IPS DF 6.9 (cell line): ENCODE measurements at regions not wholly inside any gene's neighbourhood (a gene's known extent, or its start where the extent isn't known, plus 50 kb on each side); places are given as distances from the start of the nearest gene placed in this dataset.

Experiments
- DNase-seq: peaks from one replicate; pipeline ENCODE4 v3.0.0-alpha.2; 2013; ENCODE audit warnings: low read depth, low spot score
- H3K27ac ChIP-seq: one replicate; pipeline ENCODE4 v1.5.1; 2013; ENCODE audit warnings: low read length, control low read depth
- H3K27me3 ChIP-seq: 2 replicates; pipeline ENCODE4 v1.6.1; 2013; ENCODE audit warnings: mild to moderate bottlenecking, low read length; ENCODE audit not compliant: control insufficient read depth, insufficient read depth
- H3K36me3 ChIP-seq: 2 replicates; pipeline ENCODE4 v1.6.1; 2013; ENCODE audit warnings: low read length; ENCODE audit not compliant: control insufficient read depth, insufficient read depth
- H3K4me1 ChIP-seq: 2 replicates; pipeline ENCODE4 v1.6.1; 2013; ENCODE audit warnings: low read length; ENCODE audit not compliant: control insufficient read depth, insufficient read depth
- H3K4me3 ChIP-seq: 2 replicates; pipeline ENCODE4 v1.5.1; 2013; ENCODE audit warnings: mild to moderate bottlenecking, low read length
- H3K9me3 ChIP-seq: 2 replicates; pipeline ENCODE4 v1.6.1; 2013; ENCODE audit warnings: low read length, inconsistent platforms; ENCODE audit not compliant: control insufficient read depth, insufficient read depth
- WGBS: extraction: QIAGEN DNeasy Blood & Tissue Kit; methylation state at CpG from one replicate; pipeline ENCODE4 v1.1.7; 2013; ENCODE audit warnings: mixed read lengths, missing lambda C conversion rate; ENCODE audit not compliant: insufficient read length, insufficient coverage; 5-methylcytosine and 5-hydroxymethylcytosine counted together

DNA sequence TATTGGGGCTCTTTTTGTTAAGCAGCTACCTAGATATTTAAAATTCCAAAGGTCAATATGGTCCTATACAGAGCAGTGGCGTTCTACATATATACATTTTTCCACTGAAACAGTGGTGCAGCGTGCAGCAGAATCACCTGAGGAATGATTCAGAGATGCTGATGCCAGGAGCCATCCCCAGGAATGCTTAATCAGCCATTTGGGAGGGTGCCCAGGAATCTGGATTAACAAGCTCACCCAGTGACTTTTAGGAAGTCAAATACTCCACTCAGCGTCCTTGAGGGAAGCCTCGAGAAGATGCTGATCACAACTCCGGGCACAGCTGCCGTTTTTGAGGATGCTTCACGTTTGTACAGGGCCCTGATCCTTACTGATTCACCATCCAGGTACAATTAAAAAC is 82.6 kb upstream of the ARHGEF3 start:
- H3K36me3 ChIP-seq = no peaks in the 10 kb centered on the region
- WGBS = no CpG with 5 or more reads among the region's 7 CpGs
- H3K9me3 ChIP-seq = no peaks in the 10 kb centered on the region
- no peak overlapping the region for H3K4me3 ChIP-seq
- no peaks in the 10 kb centered on the region for H3K4me1 ChIP-seq
- H3K27ac ChIP-seq = no peak overlapping the region
- no peaks in the 10 kb centered on the region for H3K27me3 ChIP-seq
- no peak for DNase-seq

DNA sequence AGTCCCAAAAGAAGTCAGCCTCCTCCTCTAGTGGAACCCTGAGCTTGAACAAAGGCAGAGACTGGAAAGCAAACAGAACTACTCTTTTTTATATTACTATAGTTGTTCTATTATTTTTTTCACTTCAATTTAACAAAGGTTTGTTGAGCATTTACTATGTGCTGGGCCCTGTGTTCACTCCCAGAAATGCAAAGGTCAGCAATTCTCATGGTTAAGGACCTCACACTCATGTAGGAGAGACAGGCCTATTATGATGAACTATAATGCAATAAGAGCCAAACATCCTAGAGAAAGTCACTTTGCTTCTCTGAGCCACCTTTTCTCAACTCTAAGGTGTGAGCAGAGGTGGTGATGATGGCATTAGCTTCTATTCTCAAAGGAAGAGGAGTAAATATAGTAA is 82.1 kb upstream of the ARHGEF3 start:
- H3K9me3 ChIP-seq = no peaks in the 10 kb centered on the region
- H3K36me3 ChIP-seq = no peaks in the 10 kb centered on the region
- H3K27ac ChIP-seq = no peak overlapping the region
- no peak for DNase-seq
- H3K4me1 ChIP-seq = no peaks in the 10 kb centered on the region
- no peaks in the 10 kb centered on the region for H3K27me3 ChIP-seq
- H3K4me3 ChIP-seq = no peak overlapping the region

DNA sequence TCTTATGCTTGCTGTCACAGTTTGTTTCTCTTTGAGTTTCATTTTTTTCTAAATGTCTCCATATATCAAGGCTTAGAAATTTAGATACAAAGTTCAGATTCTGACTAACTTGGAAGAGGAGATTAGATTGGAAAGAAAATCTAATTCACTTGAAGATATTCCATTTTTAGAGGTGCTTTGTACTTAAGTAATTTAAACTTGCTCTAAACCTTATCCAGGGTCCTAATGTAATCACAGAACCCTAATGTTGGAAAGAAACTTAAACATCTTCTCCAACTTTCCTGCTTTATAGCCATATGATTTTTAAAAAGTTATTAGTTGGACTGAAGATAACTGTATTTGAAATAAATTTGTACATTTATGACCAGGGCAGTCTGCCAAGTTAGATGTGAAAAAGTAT is 81.1 kb upstream of the ARHGEF3 start:
- H3K4me1 ChIP-seq = no peaks in the 10 kb centered on the region
- no peak overlapping the region for H3K4me3 ChIP-seq
- H3K27me3 ChIP-seq = no peaks in the 10 kb centered on the region
- H3K36me3 ChIP-seq = no peaks in the 10 kb centered on the region
- H3K27ac ChIP-seq = no peak overlapping the region
- no peak for DNase-seq
- H3K9me3 ChIP-seq = no peaks in the 10 kb centered on the region

DNA sequence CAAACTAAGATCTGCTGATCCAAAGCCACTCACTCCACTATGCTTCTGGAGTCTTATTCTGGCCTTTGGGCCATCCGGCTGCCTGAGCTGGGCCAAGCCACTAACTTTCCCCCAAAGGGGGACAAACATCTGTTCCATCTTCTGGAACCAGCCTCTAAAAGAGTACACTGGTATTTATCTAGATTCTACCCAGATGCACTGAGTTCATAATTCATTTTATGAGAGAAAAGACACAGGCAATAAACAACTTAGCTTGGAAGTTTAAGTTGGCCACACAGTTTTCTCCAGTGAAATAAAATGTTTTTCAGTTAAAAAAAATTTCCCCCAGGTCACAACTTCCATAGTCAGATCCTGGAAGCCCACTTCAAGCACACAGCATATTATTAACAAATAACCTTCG is 80.1 kb upstream of the ARHGEF3 start:
- H3K27me3 ChIP-seq = no peaks in the 10 kb centered on the region
- no peak for DNase-seq
- no CpG with 5 or more reads among the region's 2 CpGs for WGBS
- H3K9me3 ChIP-seq = no peaks in the 10 kb centered on the region
- no peaks in the 10 kb centered on the region for H3K4me1 ChIP-seq
- H3K36me3 ChIP-seq = no peaks in the 10 kb centered on the region
- H3K4me3 ChIP-seq = no peak overlapping the region
- no peak overlapping the region for H3K27ac ChIP-seq

DNA sequence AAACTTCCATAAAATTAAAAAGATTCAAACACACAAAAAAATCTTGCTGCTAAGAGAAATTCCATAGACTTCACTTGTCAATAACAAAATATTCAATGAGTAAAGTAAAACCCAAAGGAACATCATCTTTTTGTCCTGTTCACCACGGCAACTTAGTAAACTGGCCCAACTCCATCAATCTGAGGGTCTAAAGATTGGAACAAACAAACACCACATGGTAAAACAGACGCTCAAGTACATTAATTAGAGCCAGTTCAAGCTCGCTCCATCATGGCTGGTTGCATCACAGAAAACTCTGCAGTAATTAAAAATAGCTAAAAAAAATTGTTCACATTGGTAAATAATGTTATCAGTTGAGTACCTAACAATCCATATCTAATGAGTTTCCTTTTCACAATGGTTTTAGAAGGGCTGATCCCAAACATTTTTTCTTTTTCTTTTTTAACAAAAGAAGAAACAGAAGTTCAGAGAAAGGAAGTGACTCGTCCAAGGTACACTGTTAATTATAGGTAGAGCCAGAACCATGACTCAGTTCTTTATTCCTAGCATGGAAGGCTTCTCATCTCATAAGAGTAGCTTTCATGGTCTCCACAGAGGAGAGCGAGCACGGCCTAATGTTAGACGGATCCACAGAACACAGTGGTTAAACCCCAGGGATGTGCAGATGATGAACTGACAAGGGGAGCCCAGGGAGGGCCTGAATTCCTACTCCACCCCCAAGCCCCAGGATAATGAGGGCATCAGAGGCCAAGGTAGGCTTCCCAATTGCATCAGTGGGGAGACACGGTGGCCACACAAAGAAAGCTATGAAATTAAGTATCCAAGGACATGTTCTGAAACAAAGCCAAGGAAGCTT is 79.2 kb upstream of the ARHGEF3 start:
- Histone ChIP-seq H3K4me3 (no peak overlapping the region), H3K27ac (no peak overlapping the region), H3K4me1 (no peaks in the 10 kb centered on the region), H3K36me3 (no peaks in the 10 kb centered on the region), H3K9me3 (no peaks in the 10 kb centered on the region), H3K27me3 (no peaks in the 10 kb centered on the region)
- no peak for DNase-seq
- no CpG with 5 or more reads among the region's 8 CpGs for WGBS

DNA sequence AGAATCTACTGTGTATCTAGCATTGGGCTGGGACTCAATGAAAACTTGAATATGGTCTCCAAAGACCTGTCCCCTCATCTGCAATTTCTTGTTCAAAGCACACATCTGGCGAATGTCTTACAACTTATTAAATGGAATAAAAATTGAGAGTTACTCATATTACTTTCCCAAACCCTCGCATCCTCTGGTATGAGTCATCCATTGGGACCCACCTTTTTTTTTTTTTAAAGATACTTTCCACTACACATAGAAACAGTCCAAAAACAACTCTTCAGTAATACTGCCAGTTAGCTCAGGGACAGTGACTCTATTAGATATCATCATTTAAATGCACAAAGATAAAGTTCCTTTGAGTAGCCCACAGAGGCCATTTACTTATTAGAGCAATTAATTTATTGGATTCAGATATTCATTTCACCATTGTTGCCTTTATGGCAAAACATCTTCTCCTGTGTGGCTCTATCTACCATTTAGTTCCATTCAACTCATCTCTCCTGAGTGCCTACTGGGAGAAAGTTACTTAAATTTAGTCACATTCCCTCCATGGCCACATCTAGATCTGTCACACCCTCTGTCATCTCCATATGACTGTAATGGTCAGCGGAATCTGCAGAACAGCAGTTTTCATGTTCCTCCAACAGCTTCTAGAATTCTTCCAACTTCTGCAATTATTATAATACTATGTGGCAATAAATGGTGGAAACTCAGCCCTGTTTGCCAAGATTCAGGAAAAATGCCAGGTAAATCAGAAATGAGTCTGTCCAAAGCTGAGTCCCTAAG is 77.9 kb upstream of the ARHGEF3 start:
- WGBS = no CpG with 5 or more reads among the region's 3 CpGs

DNA sequence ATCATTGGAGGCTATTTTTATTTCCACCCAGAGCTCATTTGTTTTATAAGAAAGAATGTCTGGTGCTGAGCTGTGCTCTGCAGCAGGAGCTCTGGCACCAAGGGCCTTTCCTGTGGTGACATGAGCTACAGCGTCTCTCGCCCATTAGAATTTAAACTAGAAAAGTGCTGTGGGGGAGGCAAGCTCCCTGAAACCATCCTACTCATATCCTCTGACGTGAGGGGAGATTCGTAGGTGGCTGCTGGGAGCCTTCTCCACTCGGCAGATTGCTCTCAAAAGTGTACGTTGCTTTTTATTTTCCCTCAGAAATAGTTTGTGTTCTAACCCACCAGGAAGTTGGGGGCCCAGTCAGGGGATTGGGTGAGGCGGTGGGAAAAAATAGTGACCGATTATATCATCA is 76.3 kb upstream of the ARHGEF3 start:
- no peak for DNase-seq
- Histone ChIP-seq H3K9me3 (no peaks in the 10 kb centered on the region), H3K4me3 (no peak overlapping the region), H3K4me1 (0 out of 2 replicates have a peak, but pooled peaks cover 2% of the 10 kb centered on the region), H3K27me3 (no peaks in the 10 kb centered on the region), H3K27ac (no peak overlapping the region), H3K36me3 (no peaks in the 10 kb centered on the region)
- no CpG with 5 or more reads among the region's 8 CpGs for WGBS

More for the DNA sequence above, 77.9 kb upstream of the ARHGEF3 start:
- Histone ChIP-seq H3K27ac (no peak overlapping the region), H3K4me1 (no peaks in the 10 kb centered on the region), H3K9me3 (no peaks in the 10 kb centered on the region), H3K36me3 (no peaks in the 10 kb centered on the region), H3K4me3 (no peak overlapping the region), H3K27me3 (no peaks in the 10 kb centered on the region)
- no peak for DNase-seq

DNA sequence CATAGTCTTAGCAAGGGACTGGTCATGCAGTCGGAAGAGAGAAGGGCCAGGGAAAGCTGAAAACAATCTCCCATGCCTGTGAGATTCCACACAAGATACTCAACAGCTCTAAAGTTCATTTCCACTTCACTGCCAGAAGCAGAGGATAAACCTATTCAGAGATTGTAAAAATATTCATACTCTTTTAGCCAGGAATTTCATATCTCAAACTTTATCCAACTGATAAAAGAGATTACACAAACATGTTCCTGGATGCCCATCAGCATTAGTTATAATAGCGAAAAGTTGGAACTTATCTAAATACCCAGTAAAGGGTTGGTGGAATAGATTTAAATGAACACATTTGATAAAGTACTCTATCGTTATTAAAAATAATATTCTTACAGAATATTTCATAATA is 75.2 kb upstream of the ARHGEF3 start:
- WGBS = no CpG with 5 or more reads among the region's 3 CpGs
- Histone ChIP-seq H3K4me3 (no peak overlapping the region), H3K4me1 (0 out of 2 replicates have a peak, but pooled peaks cover 2% of the 10 kb centered on the region), H3K9me3 (no peaks in the 10 kb centered on the region), H3K27ac (no peak overlapping the region), H3K27me3 (no peaks in the 10 kb centered on the region), H3K36me3 (no peaks in the 10 kb centered on the region)
- no peak for DNase-seq

DNA sequence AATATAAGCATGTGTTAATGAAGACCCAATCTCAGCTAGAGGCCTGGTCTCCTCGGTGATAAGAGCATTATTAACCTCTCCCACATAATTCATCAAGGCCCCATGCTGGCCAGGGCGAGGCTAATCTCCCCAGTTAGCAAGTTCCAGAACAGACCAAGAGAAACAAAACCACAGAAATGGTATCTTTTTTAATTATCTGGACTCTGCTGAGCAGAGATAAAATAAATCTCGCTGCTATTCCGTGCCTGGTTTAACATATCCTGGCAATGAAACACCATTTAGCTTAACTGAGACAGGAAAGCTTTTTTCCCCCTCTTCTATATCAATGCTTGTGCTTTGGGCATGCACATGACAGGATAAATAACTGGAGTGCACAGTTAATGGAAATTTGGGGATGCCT is 72.5 kb upstream of the ARHGEF3 start:
- no CpG with 5 or more reads among the region's 4 CpGs for WGBS
- Histone ChIP-seq H3K4me1 (0 out of 2 replicates have a peak, but pooled peaks cover 2% of the 10 kb centered on the region), H3K36me3 (no peaks in the 10 kb centered on the region), H3K9me3 (no peaks in the 10 kb centered on the region), H3K4me3 (no peak overlapping the region), H3K27me3 (no peaks in the 10 kb centered on the region), H3K27ac (no peak overlapping the region)
- no peak for DNase-seq

DNA sequence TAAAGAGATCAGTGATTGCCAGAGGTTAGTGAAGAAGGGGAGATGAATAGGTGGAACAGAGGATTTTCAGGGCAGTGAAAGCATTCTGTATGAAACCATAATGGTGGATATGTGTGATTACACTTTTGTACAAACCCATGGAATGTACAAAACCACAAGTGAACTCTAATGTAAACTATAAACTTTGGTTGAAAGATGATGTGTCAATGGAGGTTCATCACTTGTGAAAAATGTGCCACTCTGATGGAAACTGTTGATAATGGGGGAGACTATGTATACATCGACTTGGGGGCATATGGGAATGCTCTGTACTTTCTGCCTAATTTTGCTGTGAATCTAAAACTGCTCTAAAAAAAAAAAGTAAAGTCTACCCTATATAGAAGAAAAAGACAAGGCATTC is 68.7 kb upstream of the ARHGEF3 start:
- no CpG with 5 or more reads among the region's 1 CpG for WGBS
- Histone ChIP-seq H3K4me3 (no peak overlapping the region), H3K36me3 (no peaks in the 10 kb centered on the region), H3K27ac (no peak overlapping the region), H3K9me3 (no peaks in the 10 kb centered on the region), H3K4me1 (0 out of 2 replicates have a peak, but pooled peaks cover 2% of the 10 kb centered on the region), H3K27me3 (no peaks in the 10 kb centered on the region)
- no peak for DNase-seq
